T-helper 1 cell treated with Interleukin-12 subunit alpha and Interleukin-12 subunit beta and Interleukin-4 antibody, amounts not matched to agents 30 ng/mL and 1 ng/mL, for 36 hours (primary cell): ENCODE measurements at regions not wholly inside any gene's neighbourhood (a gene's known extent, or its start where the extent isn't known, plus 50 kb on each side); places are given as distances from the start of the nearest gene placed in this dataset.
"Not testable (repeated sequence)": the region's sequence is repeated elsewhere in the genome, so short reads cannot be mapped to it uniquely, and the experiment has no call there.

Experiments used
- intact Hi-C: fragments of 100-400 bp; cut with micrococcal nuclease; formaldehyde crosslinking; loops from one replicate; pipeline ENCODE4 v1.15.1; 2024

GRCh38 chr10:29730969-29731368, 96.2 kb upstream of the SVIL start:
- intact Hi-C loops, result no loop called here

GRCh38 chr10:29730458-29730857, 95.7 kb upstream of the SVIL start:
- intact Hi-C loops, result no loop called here

- intact Hi-C loops, result no loop called here
Observed at GRCh38 chr10:29728541-29729049, 93.8 kb upstream of the SVIL start.

GRCh38 chr10:29725927-29726326, 91.2 kb upstream of the SVIL start:
- intact Hi-C loops, result not testable (repeated sequence)

DNA sequence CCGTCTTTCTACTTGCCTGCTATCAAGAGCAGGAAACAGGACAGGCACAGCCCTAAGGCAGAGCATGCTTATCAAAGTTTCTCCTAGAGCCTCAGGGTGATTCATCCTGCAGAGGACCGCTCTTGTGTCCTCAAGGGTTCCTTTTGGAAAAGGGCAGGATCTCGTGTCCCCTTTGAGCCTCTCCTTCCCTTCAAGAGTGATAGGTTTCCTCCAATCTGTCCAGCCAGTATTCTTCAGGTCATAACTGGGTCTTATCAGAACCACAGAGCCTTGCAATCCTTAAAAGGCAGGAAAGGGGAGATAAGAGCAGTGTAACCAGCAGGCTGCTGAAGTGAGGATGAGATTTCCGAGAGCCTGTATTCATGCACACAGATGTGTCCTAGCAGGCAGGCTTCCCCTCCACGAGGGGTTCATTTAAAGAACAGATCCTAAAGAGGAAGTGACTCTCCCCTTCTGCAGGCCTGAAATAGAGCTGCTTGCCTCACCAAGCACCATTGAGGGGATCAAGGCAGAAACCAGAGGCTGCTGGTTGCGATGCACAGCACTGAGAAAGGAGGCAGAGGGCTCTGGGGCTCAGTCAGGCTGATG, 90.5 kb upstream of the SVIL start:
- intact Hi-C loops, result no loop called here

- intact Hi-C loops, result no loop called here
Observed at GRCh38 chr10:29723726-29724125, 89.0 kb upstream of the SVIL start.

DNA sequence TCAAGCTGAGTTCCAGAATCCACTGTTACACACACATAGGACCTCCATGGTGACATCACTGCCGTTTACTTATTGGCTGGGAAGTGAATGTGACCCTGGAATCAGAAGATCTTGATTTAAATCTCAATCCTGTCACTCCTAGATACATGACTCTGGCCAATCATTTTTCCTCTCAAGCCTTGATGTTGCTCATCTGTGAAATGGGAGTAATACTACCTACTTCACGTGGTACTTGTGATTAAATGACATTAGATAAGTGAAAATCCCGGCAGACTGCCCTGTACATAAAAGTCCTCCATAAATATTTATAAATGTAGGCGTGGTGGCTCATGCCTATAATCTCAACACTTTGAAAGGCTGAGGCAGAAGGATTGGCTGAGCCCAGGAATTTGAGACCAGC, 88.0 kb upstream of the SVIL start:
- intact Hi-C loops, result no loop called here

DNA sequence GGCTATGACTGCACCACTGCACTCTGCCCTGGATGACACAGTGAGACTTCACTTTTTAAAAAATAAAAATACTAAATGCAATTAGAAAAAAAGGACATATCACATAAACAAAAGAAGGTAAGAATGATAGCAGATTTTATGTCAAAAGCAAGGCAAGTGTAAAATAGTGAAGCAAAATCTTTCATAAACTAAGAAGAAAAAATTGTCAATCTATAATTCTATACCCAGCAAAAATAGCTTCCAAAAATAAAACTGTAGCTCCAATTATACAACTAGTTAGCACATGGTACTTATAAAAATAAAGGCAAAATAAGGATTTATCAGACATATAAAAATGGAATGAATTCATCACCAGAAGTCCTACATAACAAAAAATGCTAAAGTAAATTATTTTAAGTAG, 85.4 kb upstream of the SVIL start:
- intact Hi-C loops, result no loop called here

GRCh38 chr10:29719281-29719675, 84.5 kb upstream of the SVIL start:
- intact Hi-C loops, result no loop called here

GRCh38 chr10:29715296-29715695, 80.5 kb upstream of the SVIL start:
- intact Hi-C loops, result no loop called here

DNA sequence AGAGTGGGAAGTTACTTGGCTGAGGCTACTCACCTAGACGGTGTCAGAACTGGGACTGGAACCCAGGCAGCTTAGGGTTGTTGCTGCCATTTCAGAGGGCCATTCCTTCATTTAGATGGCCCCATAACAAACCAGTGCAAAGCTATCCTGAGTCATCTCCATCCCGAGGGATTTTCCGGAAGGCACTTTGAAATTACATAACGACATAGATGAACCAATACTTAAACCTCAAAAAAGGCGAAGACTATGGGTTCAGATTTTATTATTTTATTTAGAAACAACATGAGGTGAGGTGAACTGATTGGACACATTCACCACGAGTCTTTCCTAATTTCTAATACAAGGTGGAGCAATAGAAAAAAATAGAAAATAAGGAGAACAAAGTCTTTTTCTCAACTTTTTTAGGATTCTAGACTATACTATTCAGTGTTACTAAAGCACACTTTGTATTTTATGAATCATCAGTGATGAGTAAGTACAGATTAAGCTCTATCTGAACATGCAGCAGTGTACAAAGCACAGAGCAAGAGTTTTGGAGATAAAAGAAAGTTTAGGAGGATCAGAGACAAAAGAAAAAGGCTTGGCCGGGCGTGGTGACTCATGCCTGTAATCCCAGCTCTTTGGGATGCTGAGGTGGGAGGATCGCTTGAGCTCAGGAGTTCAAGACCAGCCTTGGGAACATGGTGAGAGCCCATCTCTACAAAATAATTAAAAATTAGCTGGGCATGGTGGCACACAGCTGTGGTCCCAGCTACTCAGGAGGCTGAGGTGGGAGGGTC, 79.5 kb upstream of the SVIL start:
- intact Hi-C loops, result no loop called here

DNA sequence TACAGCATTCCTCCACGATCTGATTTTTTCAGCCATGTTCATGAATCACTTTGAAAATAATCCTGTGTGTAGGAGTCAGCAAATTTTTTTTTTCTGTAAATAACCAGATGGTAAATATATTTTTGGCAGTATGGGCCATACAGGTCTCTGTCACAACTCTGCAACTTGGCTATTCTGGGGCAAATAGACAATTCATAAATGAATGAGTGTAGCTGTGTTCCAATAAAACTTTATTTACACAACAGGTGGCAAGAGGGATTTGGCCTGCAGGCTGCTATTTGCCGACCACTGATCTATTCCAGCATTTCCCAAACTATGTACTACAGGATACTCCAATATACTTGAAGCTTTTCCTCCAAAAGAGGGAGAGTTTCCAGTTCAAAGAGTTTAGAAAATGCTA, 78.7 kb upstream of the SVIL start:
- intact Hi-C loops, result no loop called here

- intact Hi-C loops, result no loop called here
Observed at GRCh38 chr10:29712108-29712507, 77.3 kb upstream of the SVIL start.

- intact Hi-C loops, result no loop called here
Observed at GRCh38 chr10:29710128-29710527, 75.4 kb upstream of the SVIL start.

DNA sequence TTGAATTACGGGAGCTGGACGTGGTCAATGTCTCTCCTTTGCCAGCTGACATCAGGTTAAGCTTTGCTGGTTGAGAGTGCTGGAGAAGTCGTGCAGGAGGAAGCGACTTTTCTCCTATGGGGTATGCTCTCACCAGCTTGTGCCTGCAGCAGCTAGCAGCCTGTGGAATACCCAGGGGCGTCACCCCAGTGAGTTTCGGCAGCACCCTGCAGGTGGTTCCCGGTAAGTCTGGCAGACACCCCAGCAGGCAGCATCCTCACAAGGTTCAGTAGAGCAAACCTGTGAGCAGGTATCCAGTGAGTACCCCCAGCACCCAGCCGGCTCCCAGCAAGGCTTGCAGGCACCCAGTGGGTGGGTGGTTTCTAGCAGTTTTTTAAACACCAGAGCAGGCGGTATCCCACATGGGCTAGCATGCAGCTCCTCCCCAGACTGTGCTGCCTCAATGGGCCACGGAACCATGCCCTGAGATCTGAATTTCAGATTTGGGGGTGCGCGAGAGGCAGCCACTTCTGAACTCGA, 74.8 kb upstream of the SVIL start:
- intact Hi-C loops, result no loop called here

- intact Hi-C loops, result no loop called here
Observed at GRCh38 chr10:29703271-29703670, 68.5 kb upstream of the SVIL start.

- intact Hi-C loops, result no loop called here
Observed at GRCh38 chr10:29702273-29703164, 67.7 kb upstream of the SVIL start.

DNA sequence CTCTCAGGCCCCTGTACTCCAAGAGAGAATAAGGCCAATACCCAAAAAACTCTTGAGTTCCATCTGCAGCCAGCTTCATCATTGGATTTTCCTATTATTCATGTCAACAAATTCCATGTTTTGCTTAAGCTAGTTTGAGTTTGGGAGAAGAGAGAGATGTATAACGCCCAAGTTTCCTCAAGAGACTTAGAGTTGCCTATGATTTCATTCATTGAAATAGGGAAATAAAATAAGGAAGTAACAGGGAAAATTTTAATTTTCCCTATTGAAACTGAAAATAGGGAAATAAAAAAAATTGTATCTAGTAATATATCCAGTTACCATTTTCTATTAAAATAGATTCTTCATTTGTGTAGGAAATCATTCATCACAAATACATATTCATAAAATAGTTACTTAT, 66.5 kb upstream of the SVIL start:
- intact Hi-C loops, result no loop called here

- intact Hi-C loops, result no loop called here
Observed at GRCh38 chr10:29699621-29700020, 64.8 kb upstream of the SVIL start.

- intact Hi-C loops, result no loop called here
Observed at GRCh38 chr10:29698773-29699490, 64.2 kb upstream of the SVIL start.

DNA sequence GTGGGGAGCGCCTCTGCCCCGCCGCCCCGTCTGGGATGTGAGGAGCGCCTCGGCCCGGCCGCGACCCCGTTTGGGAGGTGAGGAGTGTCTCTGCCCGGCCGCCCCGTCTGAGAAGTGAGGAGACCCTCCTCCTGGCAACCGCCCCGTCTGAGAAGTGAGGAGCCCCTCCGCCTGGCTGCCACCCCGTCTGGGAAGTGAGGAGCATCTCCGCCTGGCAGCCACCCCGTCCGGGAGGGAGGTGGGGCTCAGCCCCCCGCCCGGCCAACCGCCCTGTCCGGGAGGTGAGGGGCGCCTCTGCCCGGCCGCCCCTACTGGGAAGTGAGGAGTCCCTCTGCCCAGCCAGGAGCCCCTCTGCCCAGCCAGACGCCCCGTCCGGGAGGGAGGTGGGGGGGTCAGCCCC, 61.8 kb upstream of the SVIL start:
- intact Hi-C loops, result not testable (repeated sequence)
